Ramos (cell line): ENCODE measurements at regions not wholly inside any gene's neighbourhood (a gene's known extent, or its start where the extent isn't known, plus 50 kb on each side); places are given as distances from the start of the nearest gene placed in this dataset.

Experiments used
- in situ Hi-C: fragments of 300-500 bp; cut with MboI; formaldehyde crosslinking; loops from one replicate; pipeline ENCODE4 v1.14.3; 2022; ENCODE audit warnings: low sequenced_read_pairs; ENCODE audit not compliant: unreplicated experiment

DNA sequence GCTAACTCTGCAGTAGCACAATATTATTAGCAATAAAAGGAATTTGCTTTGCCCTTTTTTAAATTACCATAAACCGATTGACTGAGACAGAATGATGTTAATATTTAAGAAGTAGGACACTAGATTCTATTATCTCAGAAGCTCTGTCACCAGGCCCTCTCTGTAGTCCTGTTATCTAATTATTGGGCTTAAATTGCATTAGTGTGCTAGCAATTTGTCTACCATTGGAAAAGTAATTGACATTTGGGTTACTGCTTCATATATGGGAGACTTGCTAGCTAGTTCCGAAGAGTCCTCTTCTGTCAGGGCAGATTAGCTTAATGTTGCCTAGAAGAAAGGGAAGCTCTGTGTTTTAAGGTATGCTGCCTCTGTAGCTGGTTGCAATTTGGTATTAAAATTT is 1107.3 kb upstream of the EEF2KMT start:
- in situ Hi-C loops, result no loop called here

DNA sequence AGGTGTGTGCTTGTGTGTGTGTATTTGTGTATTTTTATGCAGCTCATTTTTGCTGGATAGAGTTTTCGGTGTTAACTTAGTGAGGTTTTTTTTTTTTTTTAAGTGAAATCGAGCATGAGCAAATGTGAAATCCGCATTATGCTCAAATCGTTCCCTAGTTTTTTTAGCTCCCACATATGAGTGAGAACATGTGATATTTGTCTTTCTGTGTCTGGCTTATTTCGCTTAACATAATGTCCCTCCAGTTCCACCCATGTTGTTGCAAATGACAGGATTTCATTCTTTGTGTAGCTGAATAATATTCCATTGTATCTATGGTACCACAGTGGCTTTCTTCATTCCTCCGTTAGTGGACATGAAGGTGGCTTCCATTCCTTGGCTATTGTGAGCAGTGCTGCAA is 1103.3 kb upstream of the EEF2KMT start:
- in situ Hi-C loops, result no loop called here

DNA sequence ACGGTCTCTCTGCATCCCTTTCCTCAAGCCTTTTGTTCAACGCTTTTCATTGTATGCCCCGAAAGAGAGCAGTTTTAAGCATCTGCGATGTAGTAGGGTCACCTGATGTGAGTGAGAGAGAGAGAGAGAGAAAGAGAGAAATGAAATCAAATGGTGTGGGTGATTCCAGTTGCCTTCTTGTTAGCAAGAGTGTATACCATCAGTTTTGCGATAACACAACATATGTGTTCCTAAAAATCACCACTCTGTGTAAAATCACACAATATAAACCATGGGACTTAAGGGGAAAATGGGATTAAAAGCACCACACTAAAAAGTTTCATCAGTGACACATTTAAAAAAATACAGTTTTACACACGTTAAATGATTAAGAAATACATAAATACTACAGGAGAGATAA is 1102.7 kb upstream of the EEF2KMT start:
- in situ Hi-C loops, result no loop called here

DNA sequence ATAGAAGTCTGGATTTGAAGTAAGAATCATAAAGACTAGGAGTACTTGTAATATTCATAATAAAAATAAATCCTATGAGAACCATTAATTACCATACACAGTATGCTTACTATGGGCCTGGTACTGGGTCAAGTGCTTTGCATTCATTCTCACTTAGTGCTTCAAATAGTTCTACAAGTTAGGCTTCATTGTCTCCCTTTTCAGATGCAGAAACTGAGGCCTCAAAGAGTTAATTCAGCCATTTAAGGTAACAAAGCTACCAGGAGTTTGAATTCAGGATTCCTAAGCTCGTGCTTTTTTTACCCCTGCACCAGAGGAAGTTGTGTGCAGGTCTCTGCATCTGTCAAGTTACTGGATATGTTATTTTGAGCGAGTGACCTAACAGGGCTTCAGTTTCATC is 1098.4 kb upstream of the EEF2KMT start:
- in situ Hi-C loops, result no loop called here

DNA sequence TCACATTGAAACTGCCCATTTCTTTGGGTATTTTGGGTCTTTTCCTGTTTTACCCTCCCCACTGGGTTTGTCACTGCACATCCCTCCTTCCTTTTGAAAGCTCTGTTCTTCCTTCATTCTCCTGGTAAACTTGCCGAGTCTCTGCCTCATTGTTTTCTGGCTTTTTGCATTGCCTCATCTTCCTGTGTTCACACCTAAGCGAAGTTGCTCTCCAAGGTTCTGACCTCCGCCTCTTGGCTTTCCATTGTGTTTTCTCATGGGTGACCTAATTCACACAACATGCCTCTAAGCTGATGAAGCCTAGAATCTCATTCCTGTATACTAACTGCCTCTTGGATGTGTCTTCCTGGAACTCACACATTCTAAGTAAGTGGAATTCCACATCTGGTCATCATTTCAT is 1096.1 kb upstream of the EEF2KMT start:
- in situ Hi-C loops, result no loop called here

DNA sequence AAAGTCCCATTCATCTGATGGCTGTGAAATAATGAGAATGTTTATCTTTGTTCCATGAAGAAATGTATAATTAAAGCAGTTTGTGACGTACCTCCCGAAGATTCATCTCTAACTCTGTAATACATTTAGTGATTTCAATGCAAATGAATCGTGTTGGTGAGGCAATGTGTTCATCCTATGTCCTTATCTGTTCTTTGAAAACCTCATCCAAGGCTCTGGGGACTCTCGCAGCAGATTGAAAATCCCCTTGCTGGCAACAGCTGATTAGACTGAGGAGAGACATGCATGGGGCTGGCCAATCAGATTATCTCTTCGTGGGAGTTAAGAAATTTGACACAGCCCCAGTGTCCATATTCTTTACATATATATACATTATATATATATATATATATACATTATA is 1095.4 kb upstream of the EEF2KMT start:
- in situ Hi-C loops, result no loop called here

DNA sequence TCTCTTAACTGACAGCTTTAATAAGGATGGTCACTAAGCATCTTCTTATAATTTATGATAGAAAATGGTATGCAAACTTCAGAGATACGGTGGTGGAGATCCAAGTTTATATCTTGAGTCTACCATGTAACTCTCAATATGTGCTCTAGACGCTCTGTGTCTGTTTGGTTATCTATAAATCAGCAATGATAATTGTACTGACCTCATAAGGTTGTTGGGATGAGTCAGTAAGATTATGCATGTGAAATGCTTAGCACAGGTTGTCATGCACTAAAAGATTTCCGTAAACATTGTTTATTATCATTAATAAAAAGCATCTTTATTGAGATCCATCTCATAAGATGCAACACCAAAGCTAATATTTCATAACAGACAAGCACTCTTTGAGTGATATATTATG is 1094.9 kb upstream of the EEF2KMT start:
- in situ Hi-C loops, result no loop called here

DNA sequence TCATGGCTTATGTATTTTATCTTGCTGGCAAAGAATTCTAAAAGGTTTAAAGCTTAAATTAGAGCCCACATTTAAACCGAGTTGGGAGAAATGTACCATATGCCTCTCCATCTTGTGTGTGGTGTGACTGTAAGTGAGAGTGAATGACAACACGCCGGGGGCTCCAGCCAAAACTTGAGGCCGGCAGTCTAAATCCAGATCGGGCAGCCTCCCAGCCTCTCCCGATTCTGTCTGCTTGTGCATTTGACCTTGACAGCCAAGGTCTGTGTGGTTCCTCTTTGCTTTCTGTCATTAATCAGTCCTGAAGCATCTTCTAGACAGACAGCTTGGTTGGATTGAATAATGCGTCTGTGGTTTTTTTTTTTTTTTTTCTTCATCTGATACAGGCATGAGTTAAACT is 1093.2 kb upstream of the EEF2KMT start:
- in situ Hi-C loops, result no loop called here

DNA sequence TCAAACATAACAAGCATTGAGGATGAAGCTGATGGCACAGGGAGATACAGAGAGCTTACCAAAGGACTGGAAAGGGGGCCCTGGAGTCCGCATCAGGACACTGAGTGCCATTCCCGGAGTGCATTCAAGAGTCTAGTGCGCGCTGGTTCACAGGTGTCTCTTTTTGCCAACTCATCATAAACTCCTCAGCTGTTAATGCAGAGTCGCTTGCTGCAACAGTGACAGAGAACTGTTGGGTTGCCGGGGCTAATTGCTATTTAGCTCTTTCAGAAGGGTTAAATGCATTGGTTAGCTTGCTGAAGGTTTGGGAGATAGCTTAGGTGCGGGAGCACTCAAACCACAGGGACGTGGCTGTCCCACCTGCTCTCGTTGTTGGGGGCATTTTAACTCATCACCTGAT is 1091.6 kb upstream of the EEF2KMT start:
- in situ Hi-C loops, result no loop called here

DNA sequence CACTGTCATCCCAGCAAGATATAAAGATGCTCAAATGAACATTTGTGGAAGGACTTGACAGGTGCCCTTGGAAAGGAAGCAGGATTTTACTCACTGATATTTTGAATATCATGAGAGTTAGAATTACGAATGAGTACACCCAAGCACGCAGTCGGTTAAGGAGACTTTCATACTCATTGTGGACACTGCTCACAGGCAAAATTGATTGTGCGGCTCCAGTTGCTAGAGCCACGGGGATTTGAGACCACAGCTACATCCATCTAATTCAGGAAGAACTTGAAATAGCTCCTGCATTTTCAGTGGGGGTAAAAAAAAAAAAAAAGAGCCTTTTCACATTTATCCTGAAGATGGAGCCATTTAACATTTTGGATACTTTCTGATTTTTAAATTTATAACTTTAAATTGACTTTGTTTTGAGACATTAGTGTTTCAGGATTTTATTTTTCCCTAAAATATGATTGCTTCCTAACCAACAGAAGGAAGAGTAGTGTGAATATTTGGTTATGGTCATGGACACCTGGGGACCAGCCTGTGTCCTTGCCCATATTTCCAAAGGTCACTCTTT is 1080.1 kb upstream of the EEF2KMT start:
- in situ Hi-C loops, result no loop called here

DNA sequence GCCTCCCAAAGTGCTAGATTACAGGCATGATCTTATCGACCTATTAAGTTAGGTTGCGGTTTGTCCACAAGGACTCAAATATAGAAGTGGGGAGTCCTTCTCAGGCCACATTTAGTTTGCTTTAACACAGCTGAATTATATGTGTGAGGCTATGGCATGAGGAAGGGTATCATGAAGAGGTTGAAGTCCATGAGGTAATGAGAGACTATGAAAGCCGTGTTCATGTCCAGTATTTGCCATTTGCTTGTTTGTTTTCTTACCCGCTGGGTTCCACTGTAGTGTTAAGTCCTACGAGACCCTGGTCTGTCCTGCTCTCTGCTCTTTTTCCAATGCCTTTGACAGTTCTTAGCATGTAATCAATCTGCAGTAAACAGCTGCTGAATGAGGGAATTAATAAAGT is 1072.4 kb upstream of the EEF2KMT start:
- in situ Hi-C loops, result no loop called here

DNA sequence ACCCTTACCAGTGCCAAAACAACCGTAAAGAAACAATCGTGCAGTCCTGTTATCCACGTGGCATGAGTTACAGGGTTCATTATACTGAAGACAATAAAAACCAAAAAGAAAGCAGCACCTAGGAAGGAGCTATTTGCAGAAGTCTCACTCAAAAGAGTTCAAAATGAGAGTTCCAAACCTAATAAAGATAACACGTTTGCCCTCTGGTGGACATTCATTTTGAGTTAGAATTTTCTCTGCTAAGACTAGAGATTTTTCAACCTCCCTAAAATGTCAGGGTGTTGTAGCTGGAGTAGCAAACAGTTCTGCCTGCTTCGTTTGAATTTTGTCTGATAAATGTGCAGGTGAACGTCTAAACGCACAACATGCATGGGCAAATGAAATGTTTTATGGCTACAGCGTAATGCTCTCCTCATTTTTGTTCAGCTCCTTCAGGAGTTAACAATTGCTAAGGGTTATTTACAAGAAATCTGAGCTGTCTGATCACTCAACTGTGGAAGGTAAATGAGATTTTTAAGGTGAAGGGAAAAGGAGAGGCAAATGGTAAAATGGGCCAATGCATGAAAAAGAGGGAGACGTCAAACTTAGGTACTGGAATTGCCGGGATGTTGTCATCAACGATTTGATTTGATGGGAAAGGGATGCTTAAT is 1067.9 kb upstream of the EEF2KMT start:
- in situ Hi-C loops, result no loop called here

DNA sequence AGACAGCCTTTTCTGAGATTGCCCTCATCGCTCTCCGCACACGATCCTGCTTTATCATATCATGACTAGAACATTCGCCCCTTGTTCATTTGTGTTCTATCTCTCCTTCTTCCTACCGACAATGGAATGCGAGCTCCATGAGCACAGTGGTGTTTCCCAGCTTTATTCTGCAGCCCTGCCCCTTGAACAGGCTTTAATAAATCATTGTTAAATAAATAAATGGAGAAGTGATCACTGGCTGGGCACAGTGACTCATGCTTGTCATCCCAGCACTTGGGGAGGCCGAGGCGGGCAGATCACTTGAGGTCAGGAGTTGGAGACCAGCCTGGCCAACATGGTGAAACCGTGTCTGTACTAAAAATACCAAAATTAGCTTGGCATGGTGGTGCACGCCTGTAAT is 1063.3 kb upstream of the EEF2KMT start:
- in situ Hi-C loops, result no loop called here

DNA sequence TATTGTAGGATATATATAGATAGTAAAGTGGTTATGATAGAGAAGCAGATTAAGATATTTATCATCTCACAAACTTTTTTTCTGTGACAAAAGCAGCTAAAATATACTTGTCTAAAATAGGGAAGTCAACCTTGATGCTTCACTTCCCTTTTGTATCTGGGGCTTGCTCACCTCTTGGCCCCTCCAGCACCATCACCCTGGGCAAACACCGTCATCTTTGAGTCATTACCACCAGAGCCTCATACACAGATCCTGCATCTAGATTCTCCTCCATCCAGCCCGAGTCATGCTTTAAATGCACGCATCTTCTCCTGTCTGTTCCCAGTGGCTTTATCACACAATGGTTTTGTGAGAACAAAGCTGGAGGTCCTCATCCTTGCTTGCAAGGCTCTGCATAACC is 1062.7 kb upstream of the EEF2KMT start:
- in situ Hi-C loops, result no loop called here

DNA sequence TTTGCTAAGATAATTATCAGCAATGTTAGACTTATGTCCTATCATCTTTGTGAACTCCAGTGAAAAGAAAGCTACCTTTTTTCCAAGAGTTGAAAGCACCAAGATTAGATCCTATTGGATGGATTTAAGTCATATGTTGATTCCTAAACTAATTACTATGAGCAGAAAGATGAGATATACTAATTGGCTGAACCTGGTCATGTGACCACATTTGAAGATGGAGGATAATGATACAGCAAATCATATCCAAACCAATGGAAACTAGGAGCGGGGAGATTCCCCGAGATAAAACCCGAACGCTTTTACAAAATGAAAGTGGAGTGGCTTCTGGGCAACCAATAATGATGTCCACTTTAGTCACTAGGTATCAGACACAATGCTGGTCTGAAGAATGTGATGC is 1060.2 kb upstream of the EEF2KMT start:
- in situ Hi-C loops, result no loop called here

DNA sequence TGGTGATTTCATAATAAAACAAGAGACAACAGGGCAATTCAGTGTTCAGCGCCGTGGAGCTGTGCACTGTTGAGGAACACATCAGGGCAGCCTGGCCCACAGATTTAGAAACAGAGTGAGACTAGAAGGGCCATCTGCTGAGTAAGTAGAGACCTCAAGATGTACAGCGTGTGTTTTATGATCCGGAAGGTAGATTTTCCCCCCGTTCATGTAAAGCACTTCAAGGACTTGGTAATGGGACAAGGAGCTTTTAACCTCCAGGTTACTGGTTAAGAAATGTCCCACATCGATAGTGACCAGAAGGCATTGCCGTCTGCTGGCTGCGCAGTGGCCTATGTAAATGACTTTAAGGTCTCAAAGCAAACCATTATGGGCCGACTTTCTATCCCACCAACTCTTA is 1057.7 kb upstream of the EEF2KMT start:
- in situ Hi-C loops, result no loop called here

DNA sequence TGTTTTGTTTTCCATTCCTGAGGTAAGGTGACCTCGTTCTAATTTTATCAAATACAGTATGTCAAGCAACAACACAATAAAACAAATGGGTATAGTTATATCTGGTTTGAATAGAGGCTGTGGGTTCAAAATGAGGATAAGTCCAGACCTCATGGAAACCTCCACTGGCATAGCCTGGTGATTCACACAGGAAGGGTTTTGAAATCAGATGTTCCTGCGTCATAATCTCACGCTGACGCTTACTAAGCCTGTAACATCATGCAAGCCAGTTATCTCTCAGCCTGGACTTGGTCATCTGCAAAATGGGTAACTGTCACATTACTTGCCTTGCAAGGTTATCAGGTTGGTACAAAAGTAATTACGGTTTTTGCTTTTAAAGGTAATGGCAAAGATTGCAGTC is 1056.3 kb upstream of the EEF2KMT start:
- in situ Hi-C loops, result no loop called here

DNA sequence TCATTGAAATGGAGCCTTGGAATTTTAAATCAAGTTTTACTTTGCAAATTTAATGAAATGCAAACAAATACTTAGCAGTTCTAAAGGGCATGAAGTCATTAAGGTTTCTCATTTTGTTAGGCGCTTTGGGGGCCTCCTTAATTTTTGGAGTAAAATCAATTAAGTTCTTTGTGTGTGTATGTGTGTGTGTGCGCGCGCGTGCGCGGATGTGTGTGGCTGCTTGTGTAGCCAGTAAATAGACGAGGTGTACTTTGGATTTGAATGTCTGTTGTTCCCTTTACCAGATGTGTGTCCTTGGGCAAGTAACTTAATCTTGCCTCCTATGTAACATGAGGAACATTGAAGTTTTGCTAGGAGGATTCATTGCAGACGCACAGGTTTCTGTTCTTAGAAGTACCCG is 1051.4 kb upstream of the EEF2KMT start:
- in situ Hi-C loops, result no loop called here

DNA sequence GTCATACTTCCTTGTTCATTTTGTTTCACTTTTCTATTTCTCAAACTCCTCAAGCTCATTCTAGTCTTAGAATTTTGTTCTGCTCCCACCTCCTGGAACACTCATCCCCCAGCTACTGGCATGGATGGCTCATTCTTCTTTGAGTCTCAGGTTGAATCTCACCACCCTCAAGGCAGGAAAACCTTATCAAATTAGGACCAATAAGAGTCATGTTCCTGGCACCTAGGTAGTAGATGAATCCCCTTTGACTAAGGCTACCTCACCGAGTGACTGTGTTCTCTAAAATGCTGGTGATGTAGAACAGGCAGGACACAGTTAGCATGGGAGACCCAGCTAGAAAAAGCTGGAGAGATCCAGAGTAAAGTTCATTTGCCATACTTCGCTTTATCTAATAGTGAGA is 1050.8 kb upstream of the EEF2KMT start:
- in situ Hi-C loops, result no loop called here

DNA sequence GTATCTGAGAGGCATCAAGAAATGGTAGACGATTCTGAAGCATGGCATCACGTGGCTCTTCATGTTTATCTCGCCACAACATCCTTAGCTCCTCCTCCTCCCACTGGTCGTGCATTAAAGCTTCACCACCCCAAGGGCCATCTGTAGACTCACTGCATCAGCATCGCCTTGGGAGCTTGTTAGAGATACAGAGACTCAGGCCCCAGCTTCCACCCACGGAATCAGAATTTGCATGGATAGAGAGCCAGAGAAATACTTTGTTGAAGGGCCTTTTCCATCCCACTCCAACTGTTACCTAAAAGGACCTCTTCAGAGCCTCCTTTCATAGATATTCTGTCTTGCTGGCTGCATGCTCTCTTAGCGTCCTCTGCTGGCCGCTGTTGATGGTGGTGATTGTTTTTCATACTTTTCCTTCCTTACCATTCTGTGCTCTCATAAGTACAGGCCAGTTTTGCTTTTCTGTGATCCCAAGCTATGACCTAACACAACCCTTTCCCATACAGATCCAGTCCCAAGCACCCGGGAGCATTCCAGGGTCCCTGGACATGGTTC is 1049.4 kb upstream of the EEF2KMT start:
- in situ Hi-C loops, result no loop called here

DNA sequence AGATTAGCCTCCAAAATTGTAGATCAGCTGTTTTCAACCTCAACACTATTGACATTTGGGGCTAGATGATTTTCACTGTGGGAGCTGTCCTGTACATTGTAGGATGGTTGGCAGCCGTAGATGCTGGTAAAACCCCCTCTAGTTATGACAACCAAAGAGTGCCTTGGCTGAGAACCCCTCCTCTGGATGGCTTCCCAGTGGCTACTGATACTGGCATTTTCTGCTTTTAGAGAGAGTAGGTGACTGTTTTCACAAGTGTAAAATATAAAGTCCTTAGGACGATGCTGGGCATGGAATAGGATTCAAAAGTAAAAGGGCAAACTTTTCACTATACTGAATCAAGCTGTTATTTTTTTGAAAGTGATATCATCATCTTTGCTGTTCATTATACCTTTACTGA is 1048.8 kb upstream of the EEF2KMT start:
- in situ Hi-C loops, result no loop called here

DNA sequence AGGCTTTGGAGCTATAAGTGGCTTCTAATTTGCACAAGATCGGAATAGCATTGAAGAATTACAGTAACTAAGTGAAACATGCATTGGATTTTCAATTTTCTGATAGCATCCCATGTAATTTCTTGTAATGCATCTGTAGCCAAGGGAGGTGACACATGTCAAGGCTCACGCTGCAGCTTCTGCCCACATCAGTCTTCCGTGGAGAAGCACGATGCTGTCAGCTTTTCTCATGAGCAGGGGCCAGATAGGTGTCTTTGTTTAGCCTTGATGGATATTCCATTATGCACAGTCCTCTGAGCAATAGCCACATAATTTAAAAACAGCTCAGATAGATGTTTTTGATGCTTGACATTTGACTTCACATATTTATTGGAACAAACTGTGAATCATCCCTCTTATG is 1046.9 kb upstream of the EEF2KMT start:
- in situ Hi-C loops, result no loop called here
